ENCODE measurements at regions not wholly inside any gene's neighbourhood (a gene's known extent, or its start where the extent isn't known, plus 50 kb on each side); places are given as distances from the start of the nearest gene placed in this dataset.

- TF ChIP-seq, protein P1, sequence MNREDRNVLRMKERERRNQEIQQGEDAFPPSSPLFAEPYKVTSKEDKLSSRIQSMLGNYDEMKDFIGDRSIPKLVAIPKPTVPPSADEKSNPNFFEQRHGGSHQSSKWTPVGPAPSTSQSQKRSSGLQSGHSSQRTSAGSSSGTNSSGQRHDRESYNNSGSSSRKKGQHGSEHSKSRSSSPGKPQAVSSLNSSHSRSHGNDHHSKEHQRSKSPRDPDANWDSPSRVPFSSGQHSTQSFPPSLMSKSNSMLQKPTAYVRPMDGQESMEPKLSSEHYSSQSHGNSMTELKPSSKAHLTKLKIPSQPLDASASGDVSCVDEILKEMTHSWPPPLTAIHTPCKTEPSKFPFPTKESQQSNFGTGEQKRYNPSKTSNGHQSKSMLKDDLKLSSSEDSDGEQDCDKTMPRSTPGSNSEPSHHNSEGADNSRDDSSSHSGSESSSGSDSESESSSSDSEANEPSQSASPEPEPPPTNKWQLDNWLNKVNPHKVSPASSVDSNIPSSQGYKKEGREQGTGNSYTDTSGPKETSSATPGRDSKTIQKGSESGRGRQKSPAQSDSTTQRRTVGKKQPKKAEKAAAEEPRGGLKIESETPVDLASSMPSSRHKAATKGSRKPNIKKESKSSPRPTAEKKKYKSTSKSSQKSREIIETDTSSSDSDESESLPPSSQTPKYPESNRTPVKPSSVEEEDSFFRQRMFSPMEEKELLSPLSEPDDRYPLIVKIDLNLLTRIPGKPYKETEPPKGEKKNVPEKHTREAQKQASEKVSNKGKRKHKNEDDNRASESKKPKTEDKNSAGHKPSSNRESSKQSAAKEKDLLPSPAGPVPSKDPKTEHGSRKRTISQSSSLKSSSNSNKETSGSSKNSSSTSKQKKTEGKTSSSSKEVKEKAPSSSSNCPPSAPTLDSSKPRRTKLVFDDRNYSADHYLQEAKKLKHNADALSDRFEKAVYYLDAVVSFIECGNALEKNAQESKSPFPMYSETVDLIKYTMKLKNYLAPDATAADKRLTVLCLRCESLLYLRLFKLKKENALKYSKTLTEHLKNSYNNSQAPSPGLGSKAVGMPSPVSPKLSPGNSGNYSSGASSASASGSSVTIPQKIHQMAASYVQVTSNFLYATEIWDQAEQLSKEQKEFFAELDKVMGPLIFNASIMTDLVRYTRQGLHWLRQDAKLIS (CRISPR knock-in tag; IDR thresholded peaks at IDR 0.05; ENCODE audit: borderline replicate concordance) = no peak
- TF ChIP-seq NR2C2 (CRISPR knock-in tag; IDR thresholded peaks at IDR 0.05) (no peak), PRDM15 (CRISPR knock-in tag; IDR thresholded peaks at IDR 0.05) (no peak), JUN (CRISPR knock-in tag; IDR thresholded peaks at IDR 0.05) (no peak)
These were observed 83.5 kb upstream of the BCAR3 start (continued) for GRCh38 chr1:93765099-93765498.

GRCh38 chr1:93764366-93764750 is 82.7 kb upstream of the BCAR3 start:
- TF ChIP-seq ZNF121 (CRISPR knock-in tag; IDR thresholded peaks at IDR 0.05) (no peak), ZNF425 (CRISPR knock-in tag; conservative IDR thresholded peaks at IDR 0.05) (no peak), RELA (CRISPR knock-in tag; IDR thresholded peaks at IDR 0.05; ENCODE audit: borderline replicate concordance) (no peak)
- TF ChIP-seq, protein P2, sequence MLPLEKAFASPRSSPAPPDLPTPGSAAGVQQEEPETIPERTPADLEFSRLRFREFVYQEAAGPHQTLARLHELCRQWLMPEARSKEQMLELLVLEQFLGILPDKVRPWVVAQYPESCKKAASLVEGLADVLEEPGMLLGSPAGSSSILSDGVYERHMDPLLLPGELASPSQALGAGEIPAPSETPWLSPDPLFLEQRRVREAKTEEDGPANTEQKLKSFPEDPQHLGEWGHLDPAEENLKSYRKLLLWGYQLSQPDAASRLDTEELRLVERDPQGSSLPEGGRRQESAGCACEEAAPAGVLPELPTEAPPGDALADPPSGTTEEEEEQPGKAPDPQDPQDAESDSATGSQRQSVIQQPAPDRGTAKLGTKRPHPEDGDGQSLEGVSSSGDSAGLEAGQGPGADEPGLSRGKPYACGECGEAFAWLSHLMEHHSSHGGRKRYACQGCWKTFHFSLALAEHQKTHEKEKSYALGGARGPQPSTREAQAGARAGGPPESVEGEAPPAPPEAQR (CRISPR knock-in tag; IDR thresholded peaks at IDR 0.05) = no peak
- Mint-ChIP-seq H3K9me3 (peaks cover 15% of the 10 kb centered on the region), H3K36me3 (no peaks in the 10 kb centered on the region), H3K4me3 (no peak overlapping the region), H3K4me1 (peaks cover 23% of the 10 kb centered on the region), H3K27ac (no peak overlapping the region), H3K27me3 (ENCODE audit: low read depth) (no peaks in the 10 kb centered on the region)
- no peak for ATAC-seq
- no peak for DNase-seq (ENCODE audit: low spot score)
- ChIA-PET CTCF (no interaction called here), POLR2A (interaction anchor here (0.7 kb wide), 1 partner anchor 164 kb away, joined by 3 read pairs; no protein-coding TSS in a partner anchor)

- DNase-seq (ENCODE audit: low spot score) = no peak
- H3K4me3 Mint-ChIP-seq = no peak overlapping the region
- H3K27ac Mint-ChIP-seq = no peak overlapping the region
- no peaks in the 10 kb centered on the region for H3K27me3 Mint-ChIP-seq (ENCODE audit: low read depth)
- no peak for ATAC-seq
- ChIA-PET POLR2A (interaction anchor here (0.7 kb wide), 1 partner anchor 164 kb away, joined by 3 read pairs; no protein-coding TSS in a partner anchor), CTCF (no interaction called here)
- peaks cover 15% of the 10 kb centered on the region for H3K9me3 Mint-ChIP-seq
- no peaks in the 10 kb centered on the region for H3K36me3 Mint-ChIP-seq
- peaks cover 18% of the 10 kb centered on the region for H3K4me1 Mint-ChIP-seq
- TF ChIP-seq ATF1 (CRISPR knock-in tag; IDR thresholded peaks at IDR 0.05) (no peak), CREB1 (CRISPR knock-in tag; IDR thresholded peaks at IDR 0.05) (no peak), ZNF232 (CRISPR knock-in tag; IDR thresholded peaks at IDR 0.05) (no peak), MYBL2 (CRISPR knock-in tag; IDR thresholded peaks at IDR 0.05) (no peak), NR3C1 (CRISPR knock-in tag; conservative IDR thresholded peaks at IDR 0.05; ENCODE audit: low read depth) (no peak), RELA (CRISPR knock-in tag; IDR thresholded peaks at IDR 0.05; ENCODE audit: borderline replicate concordance) (no peak), CREM (CRISPR knock-in tag; IDR thresholded peaks at IDR 0.05) (no peak), ZNF263 (CRISPR knock-in tag; IDR thresholded peaks at IDR 0.05; ENCODE audit: low read depth) (no peak), GTF2I (CRISPR knock-in tag; conservative IDR thresholded peaks at IDR 0.05) (no peak)
- TF ChIP-seq, protein P3, sequence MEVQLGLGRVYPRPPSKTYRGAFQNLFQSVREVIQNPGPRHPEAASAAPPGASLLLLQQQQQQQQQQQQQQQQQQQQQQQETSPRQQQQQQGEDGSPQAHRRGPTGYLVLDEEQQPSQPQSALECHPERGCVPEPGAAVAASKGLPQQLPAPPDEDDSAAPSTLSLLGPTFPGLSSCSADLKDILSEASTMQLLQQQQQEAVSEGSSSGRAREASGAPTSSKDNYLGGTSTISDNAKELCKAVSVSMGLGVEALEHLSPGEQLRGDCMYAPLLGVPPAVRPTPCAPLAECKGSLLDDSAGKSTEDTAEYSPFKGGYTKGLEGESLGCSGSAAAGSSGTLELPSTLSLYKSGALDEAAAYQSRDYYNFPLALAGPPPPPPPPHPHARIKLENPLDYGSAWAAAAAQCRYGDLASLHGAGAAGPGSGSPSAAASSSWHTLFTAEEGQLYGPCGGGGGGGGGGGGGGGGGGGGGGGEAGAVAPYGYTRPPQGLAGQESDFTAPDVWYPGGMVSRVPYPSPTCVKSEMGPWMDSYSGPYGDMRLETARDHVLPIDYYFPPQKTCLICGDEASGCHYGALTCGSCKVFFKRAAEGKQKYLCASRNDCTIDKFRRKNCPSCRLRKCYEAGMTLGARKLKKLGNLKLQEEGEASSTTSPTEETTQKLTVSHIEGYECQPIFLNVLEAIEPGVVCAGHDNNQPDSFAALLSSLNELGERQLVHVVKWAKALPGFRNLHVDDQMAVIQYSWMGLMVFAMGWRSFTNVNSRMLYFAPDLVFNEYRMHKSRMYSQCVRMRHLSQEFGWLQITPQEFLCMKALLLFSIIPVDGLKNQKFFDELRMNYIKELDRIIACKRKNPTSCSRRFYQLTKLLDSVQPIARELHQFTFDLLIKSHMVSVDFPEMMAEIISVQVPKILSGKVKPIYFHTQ (CRISPR knock-in tag; IDR thresholded peaks at IDR 0.05) = no peak
- TF ChIP-seq, protein P4, sequence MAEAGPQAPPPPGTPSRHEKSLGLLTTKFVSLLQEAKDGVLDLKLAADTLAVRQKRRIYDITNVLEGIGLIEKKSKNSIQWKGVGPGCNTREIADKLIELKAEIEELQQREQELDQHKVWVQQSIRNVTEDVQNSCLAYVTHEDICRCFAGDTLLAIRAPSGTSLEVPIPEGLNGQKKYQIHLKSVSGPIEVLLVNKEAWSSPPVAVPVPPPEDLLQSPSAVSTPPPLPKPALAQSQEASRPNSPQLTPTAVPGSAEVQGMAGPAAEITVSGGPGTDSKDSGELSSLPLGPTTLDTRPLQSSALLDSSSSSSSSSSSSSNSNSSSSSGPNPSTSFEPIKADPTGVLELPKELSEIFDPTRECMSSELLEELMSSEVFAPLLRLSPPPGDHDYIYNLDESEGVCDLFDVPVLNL (CRISPR knock-in tag; IDR thresholded peaks at IDR 0.05; ENCODE audit: borderline replicate concordance, low read depth) = no peak
These were observed 82.2 kb upstream of the BCAR3 start for GRCh38 chr1:93763704-93764365.

Data from WTC11 (cell line).